Fibroblast of the aortic adventitia (primary cell): ENCODE measurements at regions not wholly inside any gene's neighbourhood (a gene's known extent, or its start where the extent isn't known, plus 50 kb on each side); places are given as distances from the start of the nearest gene placed in this dataset.
"Not testable (repeated sequence)": the region's sequence is repeated elsewhere in the genome, so short reads cannot be mapped to it uniquely, and the experiment has no call there.

Source experiments
- DNase-seq: peaks from one replicate; pipeline ENCODE4 v3.0.0-alpha.2; 2010; ENCODE audit warnings: low read depth
- H3K4me3 ChIP-seq: 2 replicates; pipeline ENCODE4 v1.5.1; 2011; ENCODE audit warnings: low read depth, mild to moderate bottlenecking, control low read depth, low read length, moderate library complexity
- CTCF ChIP-seq: IDR thresholded peaks from 2 replicates; pipeline ENCODE4 v1.5.1; 2011; ENCODE audit warnings: mild to moderate bottlenecking, low read length, control low read depth, inconsistent platforms; ENCODE audit not compliant: insufficient read depth

GRCh38 chr3:94483403-94483802, 420.5 kb downstream of the NSUN3 start:
- no peak for DNase-seq
- TF ChIP-seq CTCF, result no peak

DNA sequence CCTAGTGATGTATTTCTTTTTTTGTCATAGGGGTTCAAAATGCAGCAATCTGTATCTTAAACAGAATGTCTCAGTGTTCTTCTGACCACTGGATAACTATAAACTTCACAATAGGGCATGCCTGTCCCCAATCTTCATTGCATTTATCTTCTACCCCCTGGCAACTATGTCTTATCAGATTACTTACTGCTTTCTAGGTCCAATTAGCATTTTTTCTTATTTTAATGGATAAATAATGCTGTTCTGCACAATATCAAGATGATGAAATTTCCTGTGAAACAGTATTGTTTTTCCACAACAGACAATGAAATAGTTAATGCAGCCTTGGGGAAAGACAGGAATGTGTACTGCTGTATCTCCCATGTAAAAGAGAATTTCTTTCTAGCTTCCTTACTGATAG, 432.1 kb downstream of the NSUN3 start:
- no peak overlapping the region for H3K4me3 ChIP-seq
- no peak for TF ChIP-seq CTCF
- no peak for DNase-seq

More at GRCh38 chr3:94483403-94483802, 420.5 kb downstream of the NSUN3 start:
- no peak overlapping the region for H3K4me3 ChIP-seq

- no peak for DNase-seq
- TF ChIP-seq CTCF, result no peak
- no peak overlapping the region for H3K4me3 ChIP-seq
Observed at GRCh38 chr3:94500146-94500545, 437.3 kb downstream of the NSUN3 start.

DNA sequence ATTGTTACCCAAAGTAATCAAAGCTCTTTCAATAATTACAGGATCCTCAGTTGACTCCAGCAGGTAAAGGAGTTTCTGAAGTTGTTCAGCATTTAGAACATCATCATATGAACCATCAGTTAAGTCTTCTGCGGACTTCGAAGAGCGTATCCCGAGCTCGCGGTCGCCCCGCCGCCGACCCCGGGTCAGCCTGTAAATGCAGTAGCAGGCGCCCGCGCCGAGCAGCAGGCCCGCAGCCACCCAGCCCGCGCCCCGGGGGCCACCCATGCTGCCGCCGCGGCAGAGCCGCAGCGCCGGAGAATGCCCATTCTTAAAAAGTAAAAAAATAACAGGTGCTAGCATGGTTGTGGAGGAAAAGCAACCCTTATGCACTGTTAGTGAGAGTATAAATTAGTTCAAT, 444.5 kb downstream of the NSUN3 start:
- not testable (repeated sequence) for H3K4me3 ChIP-seq, DNase-seq

DNA sequence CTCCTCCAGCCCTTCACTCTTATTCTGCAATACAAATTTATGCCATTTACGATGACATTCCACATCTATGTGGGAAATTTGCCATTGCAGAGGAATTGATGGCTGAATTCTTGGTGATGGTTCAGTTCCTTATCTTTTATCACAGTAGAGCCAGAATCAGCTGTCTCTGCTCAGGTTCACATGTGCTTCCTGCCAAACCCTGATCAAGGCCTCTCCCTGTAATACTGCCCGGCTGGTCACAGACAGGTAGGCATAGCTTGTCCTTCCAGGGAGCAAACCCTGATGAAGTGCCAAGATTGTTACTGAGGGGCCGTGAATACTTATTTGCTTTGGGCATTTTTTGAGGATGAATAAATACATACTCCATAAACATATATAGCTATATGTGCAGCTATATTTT, 450.0 kb downstream of the NSUN3 start:
- no peak for TF ChIP-seq CTCF
- H3K4me3 ChIP-seq, result no peak overlapping the region
- DNase-seq, result no peak

DNA sequence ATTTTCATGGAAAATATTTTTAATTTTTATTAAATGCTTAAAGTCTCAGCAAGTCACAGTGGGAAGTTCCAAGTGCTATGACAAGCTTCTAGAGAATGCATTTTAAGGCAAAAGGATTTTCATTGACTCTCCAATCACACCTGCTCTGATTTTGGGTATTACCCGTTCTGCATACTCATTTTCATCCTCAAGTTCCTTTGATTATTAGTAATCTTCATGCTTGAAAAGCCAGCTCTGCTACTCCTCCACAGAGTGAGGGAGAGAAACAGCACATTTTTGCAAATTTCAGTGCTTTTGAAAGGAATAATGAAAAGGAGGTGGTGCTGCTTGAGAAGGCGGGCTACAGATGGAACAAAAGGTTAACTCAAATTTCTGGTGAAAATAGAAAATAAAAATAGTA, 450.7 kb downstream of the NSUN3 start:
- no peak for TF ChIP-seq CTCF
- no peak overlapping the region for H3K4me3 ChIP-seq
- no peak for DNase-seq

DNA sequence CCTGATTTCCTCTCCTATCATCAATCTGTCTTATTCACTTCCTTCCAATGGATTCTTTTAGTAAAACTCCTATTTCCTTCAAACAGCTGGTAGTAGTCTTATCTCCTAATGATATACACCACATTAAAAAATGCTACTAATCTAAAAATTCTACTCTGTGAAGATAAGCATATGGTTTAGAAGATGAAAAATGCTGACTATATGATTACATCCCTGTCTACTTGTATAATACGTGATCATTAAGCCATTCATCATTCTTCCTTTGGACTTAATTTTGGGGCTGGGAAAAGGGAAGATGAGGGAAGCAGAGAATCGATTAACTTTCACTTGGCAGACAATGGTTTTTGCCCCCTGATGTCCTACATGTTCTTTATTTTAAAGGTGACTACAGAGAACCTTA, 453.1 kb downstream of the NSUN3 start:
- no peak for DNase-seq
- H3K4me3 ChIP-seq, result no peak overlapping the region
- no peak for TF ChIP-seq CTCF
